Muscle of leg (tissue), 3 donors: ENCODE measurements at regions not wholly inside any gene's neighbourhood (a gene's known extent, or its start where the extent isn't known, plus 50 kb on each side); places are given as distances from the start of the nearest gene placed in this dataset.

Experiments used
- DNase-seq: peaks from one replicate; pipeline ENCODE4 v3.0.0; 2013
- H3K27ac ChIP-seq: one replicate; pipeline ENCODE4 v1.5.1; 2013; ENCODE audit warnings: mild to moderate bottlenecking, low read length, control low read depth
- H3K27me3 ChIP-seq: one replicate; pipeline ENCODE4 v1.6.1; 2013; ENCODE audit warnings: low read length; ENCODE audit not compliant: control insufficient read depth, insufficient read depth
- H3K36me3 ChIP-seq: one replicate; pipeline ENCODE4 v1.6.1; 2013; ENCODE audit warnings: low read length; ENCODE audit not compliant: control insufficient read depth, insufficient read depth
- H3K4me1 ChIP-seq: one replicate; pipeline ENCODE4 v1.6.1; 2013; ENCODE audit warnings: low read length; ENCODE audit not compliant: control insufficient read depth, insufficient read depth
- H3K4me3 ChIP-seq: one replicate; pipeline ENCODE4 v1.5.1; 2013; ENCODE audit warnings: low read length, control low read depth
- H3K9me3 ChIP-seq: replicated peaks from 2 replicates; pipeline ENCODE4 v1.6.1; 2013; ENCODE audit warnings: low read depth, low read length; ENCODE audit not compliant: control insufficient read depth
- WGBS: methylation state at CpG from one replicate; pipeline ENCODE4 v1.1.5; 2013; ENCODE audit warnings: missing lambda C conversion rate; ENCODE audit not compliant: insufficient coverage; 5-methylcytosine and 5-hydroxymethylcytosine counted together

DNA sequence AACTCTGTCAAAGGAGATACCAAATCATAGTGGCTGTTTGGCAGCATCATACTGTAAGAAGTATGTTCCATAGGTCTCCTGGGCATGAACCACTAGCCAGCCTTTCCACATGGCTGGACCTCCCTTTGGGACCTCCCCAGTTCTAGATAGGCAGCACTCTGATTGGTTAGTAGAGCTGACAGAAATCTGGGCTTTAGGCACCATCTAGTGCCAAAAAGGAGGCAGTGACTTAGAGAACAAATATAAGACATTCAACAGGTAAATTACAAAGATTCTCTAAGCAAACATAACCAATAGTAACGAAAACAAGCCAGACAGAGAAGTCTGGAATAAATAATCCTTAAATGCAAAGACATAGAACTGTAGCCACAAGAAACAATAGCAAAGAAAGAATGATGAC lies 148.0 kb upstream of the PDE3A start:
- no CpG with 5 or more reads among the region's 1 CpG for WGBS

GRCh38 chr12:20232931-20233675 lies 135.2 kb upstream of the PDE3A start:
- WGBS, result 67% methylated on average over 1 of the region's 5 CpGs
- Histone ChIP-seq H3K4me3 (no peak overlapping the region), H3K27ac (no peak overlapping the region), H3K4me1 (no peaks in the 10 kb centered on the region), H3K36me3 (no peaks in the 10 kb centered on the region), H3K9me3 (peaks cover 3% of the 10 kb centered on the region), H3K27me3 (no peaks in the 10 kb centered on the region)
- no peak for DNase-seq

More for the DNA sequence above, 148.0 kb upstream of the PDE3A start:
- no peak overlapping the region for H3K4me3 ChIP-seq
- no peak overlapping the region for H3K27ac ChIP-seq
- no peaks in the 10 kb centered on the region for H3K9me3 ChIP-seq
- H3K4me1 ChIP-seq, result no peaks in the 10 kb centered on the region
- no peak for DNase-seq
- H3K36me3 ChIP-seq, result no peaks in the 10 kb centered on the region
- no peaks in the 10 kb centered on the region for H3K27me3 ChIP-seq

- Histone ChIP-seq H3K27ac (no peak overlapping the region), H3K4me1 (no peaks in the 10 kb centered on the region), H3K9me3 (peaks cover 3% of the 10 kb centered on the region), H3K4me3 (no peak overlapping the region), H3K36me3 (no peaks in the 10 kb centered on the region), H3K27me3 (no peaks in the 10 kb centered on the region)
- DNase-seq, result no peak
- no CpG with 5 or more reads among the region's 6 CpGs for WGBS
Observed at GRCh38 chr12:20234474-20234873, 133.9 kb upstream of the PDE3A start.

- DNase-seq, result no peak
- no peak overlapping the region for H3K27ac ChIP-seq
- H3K9me3 ChIP-seq, result peaks cover 3% of the 10 kb centered on the region
- H3K4me3 ChIP-seq, result no peak overlapping the region
- 87% methylated on average over 6 of the region's 7 CpGs for WGBS
- H3K27me3 ChIP-seq, result no peaks in the 10 kb centered on the region
- H3K4me1 ChIP-seq, result no peaks in the 10 kb centered on the region
- H3K36me3 ChIP-seq, result no peaks in the 10 kb centered on the region
Observed at GRCh38 chr12:20237091-20237490, 131.2 kb upstream of the PDE3A start.

- Histone ChIP-seq H3K4me3 (no peak overlapping the region), H3K4me1 (no peaks in the 10 kb centered on the region), H3K27ac (no peak overlapping the region), H3K9me3 (peaks cover 7% of the 10 kb centered on the region), H3K36me3 (no peaks in the 10 kb centered on the region), H3K27me3 (no peaks in the 10 kb centered on the region)
- DNase-seq, result peak; percentile 79
- WGBS, result 50% methylated on average over 1 of the region's 1 CpG
Observed at GRCh38 chr12:20245491-20245890, 122.8 kb upstream of the PDE3A start.

DNA sequence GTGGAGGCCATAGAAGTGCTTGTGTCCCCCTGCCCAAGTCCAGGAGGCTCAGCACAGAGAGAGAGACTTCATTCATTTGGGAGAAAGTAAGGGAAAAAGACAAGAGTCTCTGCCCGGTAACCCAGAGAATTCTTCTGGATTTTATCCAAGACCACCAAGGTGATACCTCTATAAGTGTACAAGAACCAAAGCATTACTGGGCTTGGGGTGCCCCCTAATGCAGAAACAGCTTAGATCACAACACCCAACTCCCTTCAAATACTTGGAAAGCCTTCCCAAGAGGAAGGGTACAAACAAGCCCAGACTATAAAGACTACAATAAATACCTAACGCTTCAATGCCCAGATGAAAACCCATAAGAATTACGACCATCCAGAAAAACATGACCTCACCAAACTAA lies 119.7 kb upstream of the PDE3A start:
- H3K27ac ChIP-seq, result no peak overlapping the region
- H3K36me3 ChIP-seq, result no peaks in the 10 kb centered on the region
- DNase-seq, result no peak
- H3K9me3 ChIP-seq, result peaks cover 7% of the 10 kb centered on the region
- WGBS, result no CpG with 5 or more reads among the region's 3 CpGs
- H3K4me3 ChIP-seq, result no peak overlapping the region
- no peaks in the 10 kb centered on the region for H3K27me3 ChIP-seq
- no peaks in the 10 kb centered on the region for H3K4me1 ChIP-seq

DNA sequence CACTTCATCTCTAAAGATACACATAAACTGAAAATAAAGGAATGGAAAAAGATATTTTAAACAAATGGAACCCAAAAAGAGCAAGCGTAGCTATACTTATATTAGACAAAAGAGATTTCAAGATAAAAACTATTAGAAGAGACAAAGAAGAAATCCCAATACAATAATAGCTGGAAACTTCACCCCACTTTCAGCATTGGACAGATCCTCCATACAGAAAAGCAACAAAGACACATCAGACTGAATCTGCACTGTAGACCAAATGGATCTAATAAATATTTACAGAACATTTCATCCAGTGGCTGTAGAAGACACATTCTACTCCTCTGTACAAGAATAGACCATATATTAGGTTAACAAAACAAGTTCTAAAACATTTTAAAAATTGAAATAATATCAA lies 117.6 kb upstream of the PDE3A start:
- no peaks in the 10 kb centered on the region for H3K36me3 ChIP-seq
- H3K27ac ChIP-seq, result no peak overlapping the region
- WGBS, result no CpG with 5 or more reads among the region's 1 CpG
- H3K4me3 ChIP-seq, result no peak overlapping the region
- H3K27me3 ChIP-seq, result no peaks in the 10 kb centered on the region
- H3K9me3 ChIP-seq, result peaks cover 7% of the 10 kb centered on the region
- H3K4me1 ChIP-seq, result no peaks in the 10 kb centered on the region
- no peak for DNase-seq

- Histone ChIP-seq H3K9me3 (no peaks in the 10 kb centered on the region), H3K4me1 (no peaks in the 10 kb centered on the region), H3K36me3 (no peaks in the 10 kb centered on the region), H3K27ac (no peak overlapping the region), H3K4me3 (no peak overlapping the region), H3K27me3 (no peaks in the 10 kb centered on the region)
- DNase-seq, result no peak
Observed at GRCh38 chr12:20257311-20257710, 111.0 kb upstream of the PDE3A start.

DNA sequence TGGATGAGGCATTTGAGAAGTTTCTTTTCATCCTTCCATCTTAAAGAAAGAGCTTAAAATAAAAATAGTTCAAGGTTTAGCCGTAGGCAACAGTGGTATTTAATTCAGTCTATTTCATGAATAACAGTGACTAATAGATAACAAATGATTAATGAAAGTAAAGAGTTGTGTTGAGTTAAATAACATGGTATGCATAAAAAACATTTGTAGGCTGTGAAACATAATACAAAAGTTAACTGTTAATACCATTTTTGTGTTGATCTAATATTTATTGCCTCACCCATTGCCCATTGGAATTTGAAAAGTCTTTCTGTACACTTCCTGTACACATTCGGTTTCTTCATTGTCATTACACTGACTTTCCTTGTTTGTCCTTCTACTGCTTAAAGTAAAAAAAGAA lies 108.6 kb upstream of the PDE3A start:
- no CpG with 5 or more reads among the region's 2 CpGs for WGBS
- Histone ChIP-seq H3K4me3 (no peak overlapping the region), H3K27me3 (no peaks in the 10 kb centered on the region)

DNA sequence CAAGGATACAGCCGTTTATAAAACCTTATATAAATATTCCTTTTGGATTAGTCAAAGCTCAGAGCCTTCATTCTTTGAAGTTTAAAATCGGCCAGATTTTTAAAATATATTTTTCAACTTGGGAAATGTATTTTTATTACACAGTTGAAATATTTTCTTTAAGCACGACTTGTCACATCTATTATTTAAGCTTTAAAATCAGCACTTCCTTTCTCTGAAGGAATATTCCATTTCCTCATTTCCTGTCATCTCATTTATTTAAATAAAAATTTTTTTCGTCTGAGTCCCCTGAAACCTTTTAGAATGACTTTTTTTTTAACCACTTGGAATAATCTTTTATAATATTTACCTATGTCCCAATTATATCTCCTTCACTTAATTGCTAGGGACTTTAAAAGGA lies 107.5 kb upstream of the PDE3A start:
- Histone ChIP-seq H3K9me3 (no peaks in the 10 kb centered on the region), H3K4me1 (peaks cover 5% of the 10 kb centered on the region), H3K27ac (no peak overlapping the region), H3K36me3 (no peaks in the 10 kb centered on the region), H3K27me3 (no peaks in the 10 kb centered on the region), H3K4me3 (no peak overlapping the region)
- no CpG with 5 or more reads among the region's 4 CpGs for WGBS
- DNase-seq, result peak; percentile 60

More for the DNA sequence above, 108.6 kb upstream of the PDE3A start:
- H3K9me3 ChIP-seq, result no peaks in the 10 kb centered on the region
- H3K27ac ChIP-seq, result no peak overlapping the region
- H3K4me1 ChIP-seq, result peaks cover 3% of the 10 kb centered on the region
- no peaks in the 10 kb centered on the region for H3K36me3 ChIP-seq
- DNase-seq, result no peak

- Histone ChIP-seq H3K4me3 (no peak overlapping the region), H3K9me3 (no peaks in the 10 kb centered on the region), H3K4me1 (peaks cover 5% of the 10 kb centered on the region), H3K27me3 (no peaks in the 10 kb centered on the region), H3K36me3 (no peaks in the 10 kb centered on the region), H3K27ac (no peak overlapping the region)
- DNase-seq, result no peak
- WGBS, result no CpG with 5 or more reads among the region's 2 CpGs
Observed at GRCh38 chr12:20262119-20262518, 106.2 kb upstream of the PDE3A start.
